T47D (cell line): ENCODE measurements at regions not wholly inside any gene's neighbourhood (a gene's known extent, or its start where the extent isn't known, plus 50 kb on each side); places are given as distances from the start of the nearest gene placed in this dataset.

Experiments
- DNase-seq, 2 experiments: peaks; one replicate each; pipeline versions ENCODE4 v3.0.0 to v3.0.0-alpha.2; 2011 to 2012; ENCODE audit warnings: low read depth in 1 of 2, low spot score in 1 of 2
- JUND ChIP-seq: IDR thresholded peaks from 2 replicates; pipeline ENCODE4 v1.6.1; 2012; ENCODE audit warnings: low read depth
- in situ Hi-C: cut with HindIII; loops from 2 replicates; pipeline ENCODE4 v1.10.0; 2016; ENCODE audit warnings: low sequenced_read_pairs, low pct_unique_long_range_greater_than_20kb

GRCh38 chr12:82130762-82131161 is 227.4 kb downstream of the CCDC59 start:
- TF ChIP-seq JUND: no peak
- in situ Hi-C loops: no loop called here
- DNase-seq: no peak

- TF ChIP-seq JUND: no peak
- DNase-seq: no peak
- in situ Hi-C loops: no loop called here
These were observed 233.3 kb downstream of the CCDC59 start for GRCh38 chr12:82124711-82125380.

GRCh38 chr12:82121545-82121944 is 236.6 kb downstream of the CCDC59 start:
- in situ Hi-C loops: no loop called here
- TF ChIP-seq JUND: no peak
- DNase-seq: no peak

- TF ChIP-seq JUND: no peak
- no peak for DNase-seq
- in situ Hi-C loops: no loop called here
These were observed 237.3 kb downstream of the CCDC59 start for GRCh38 chr12:82120901-82121300.

- DNase-seq: no peak
- in situ Hi-C loops: no loop called here
- no peak for TF ChIP-seq JUND
These were observed 248.9 kb downstream of the CCDC59 start for GRCh38 chr12:82109243-82109642.

- TF ChIP-seq JUND: no peak
- DNase-seq: no peak
- in situ Hi-C loops: no loop called here
These were observed 249.6 kb downstream of the CCDC59 start for GRCh38 chr12:82108615-82109014.

GRCh38 chr12:82099216-82099615 is 259.0 kb downstream of the CCDC59 start:
- in situ Hi-C loops: no loop called here
- no peak for DNase-seq
- TF ChIP-seq JUND: no peak

GRCh38 chr12:82097877-82098276 is 260.3 kb downstream of the CCDC59 start:
- DNase-seq: no peak
- in situ Hi-C loops: no loop called here
- TF ChIP-seq JUND: no peak

- in situ Hi-C loops: no loop called here
- DNase-seq: no peak
- no peak for TF ChIP-seq JUND
These were observed 260.7 kb downstream of the CCDC59 start for GRCh38 chr12:82097438-82097837.

GRCh38 chr12:82090165-82090564 is 268.0 kb downstream of the CCDC59 start:
- no peak for DNase-seq
- no peak for TF ChIP-seq JUND
- in situ Hi-C loops: no loop called here

- TF ChIP-seq JUND: peak; percentile 67
- in situ Hi-C loops: no loop called here
- DNase-seq: peak in 1 of 2 experiments; percentile 86
These were observed 268.6 kb downstream of the CCDC59 start for GRCh38 chr12:82089369-82090121.

GRCh38 chr12:82082501-82082900 is 275.7 kb downstream of the CCDC59 start:
- TF ChIP-seq JUND: no peak

GRCh38 chr12:82069931-82070514 is 288.2 kb downstream of the CCDC59 start:
- in situ Hi-C loops: no loop called here
- DNase-seq: no peak
- no peak for TF ChIP-seq JUND

More at GRCh38 chr12:82082501-82082900, 275.7 kb downstream of the CCDC59 start:
- in situ Hi-C loops: no loop called here
- no peak for DNase-seq

- TF ChIP-seq JUND: no peak
- in situ Hi-C loops: no loop called here
- no peak for DNase-seq
These were observed 299.0 kb upstream of the PPFIA2 start for GRCh38 chr12:82058197-82058596.
